ENCODE measurements at regions not wholly inside any gene's neighbourhood (a gene's known extent, or its start where the extent isn't known, plus 50 kb on each side); places are given as distances from the start of the nearest gene placed in this dataset.

GRCh38 chr12:66899588-66899987, 220.7 kb upstream of the GRIP1 start:
- TF ChIP-seq POLR2A (IDR thresholded peaks at IDR 0.05): no peak
- TF ChIP-seq CTCF (IDR thresholded peaks at IDR 0.05): no peak
